HG03469 (cell line): ENCODE measurements at regions not wholly inside any gene's neighbourhood (a gene's known extent, or its start where the extent isn't known, plus 50 kb on each side); places are given as distances from the start of the nearest gene placed in this dataset.
"Not testable (repeated sequence)": the region's sequence is repeated elsewhere in the genome, so short reads cannot be mapped to it uniquely, and the experiment has no call there.

ENCODE experiments used
- ATAC-seq: cut with Tn5 transposase; IDR thresholded peaks from one replicate; pipeline ENCODE4 v1.9.1; 2021; ENCODE audit warnings: mild to moderate bottlenecking, moderate library complexity, moderate number of reproducible peaks; ENCODE audit not compliant: unreplicated experiment

DNA sequence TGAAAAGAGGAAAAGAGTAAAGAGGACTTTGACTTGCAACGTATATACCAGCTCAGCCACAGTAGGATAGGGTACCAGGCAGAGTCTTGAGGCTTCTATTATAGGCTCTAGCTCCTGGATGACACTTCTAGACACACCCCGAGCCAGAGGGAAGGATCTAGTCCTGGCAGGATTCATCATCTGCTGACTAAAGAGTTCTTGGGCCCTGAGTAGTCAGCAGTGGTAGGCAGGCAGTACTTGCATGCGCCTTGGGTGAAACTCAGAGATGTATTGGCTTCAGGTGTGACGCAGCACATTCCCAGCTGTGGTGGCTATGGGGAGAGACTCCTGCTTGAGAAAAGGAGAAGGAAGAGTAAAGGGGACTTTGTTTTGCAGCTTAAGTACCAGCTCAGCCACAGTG lies 162.3 kb upstream of the APP start:
- no peak for ATAC-seq

DNA sequence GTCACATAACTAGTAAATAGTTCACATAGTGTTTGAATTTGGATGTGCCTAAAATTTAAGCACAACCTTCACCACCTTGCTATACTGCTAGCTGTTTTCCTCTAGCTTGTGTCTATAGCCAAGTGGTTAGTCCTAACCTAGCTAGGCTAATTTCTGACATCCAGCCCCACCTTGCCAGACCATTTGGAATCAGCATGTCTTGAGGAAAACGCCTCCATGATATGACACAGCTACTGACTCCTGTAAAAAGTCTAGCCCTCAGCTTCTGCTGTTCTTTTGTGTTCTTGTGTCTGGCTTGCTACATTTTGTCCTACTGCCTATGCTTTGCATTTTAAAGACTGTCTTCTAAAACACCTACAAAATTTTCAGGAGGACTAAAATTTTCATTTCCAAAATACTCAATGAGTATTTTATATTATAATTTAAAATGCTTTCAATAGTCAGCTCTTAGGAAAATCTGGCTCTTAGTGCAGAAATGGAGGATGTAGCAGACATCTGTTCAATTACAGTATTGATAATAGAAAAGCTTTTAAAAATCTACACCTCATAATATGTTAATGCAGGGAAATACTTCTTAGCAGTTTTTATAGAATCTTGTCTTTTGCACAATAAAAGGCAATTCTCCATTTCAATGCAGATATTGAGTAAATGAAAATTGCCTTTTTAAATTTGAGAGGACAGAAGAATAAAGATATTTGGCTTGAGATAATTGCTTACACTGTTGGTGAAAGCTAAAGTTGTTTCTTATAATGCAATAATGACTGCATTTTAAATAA lies 160.8 kb upstream of the APP start:
- no peak for ATAC-seq

DNA sequence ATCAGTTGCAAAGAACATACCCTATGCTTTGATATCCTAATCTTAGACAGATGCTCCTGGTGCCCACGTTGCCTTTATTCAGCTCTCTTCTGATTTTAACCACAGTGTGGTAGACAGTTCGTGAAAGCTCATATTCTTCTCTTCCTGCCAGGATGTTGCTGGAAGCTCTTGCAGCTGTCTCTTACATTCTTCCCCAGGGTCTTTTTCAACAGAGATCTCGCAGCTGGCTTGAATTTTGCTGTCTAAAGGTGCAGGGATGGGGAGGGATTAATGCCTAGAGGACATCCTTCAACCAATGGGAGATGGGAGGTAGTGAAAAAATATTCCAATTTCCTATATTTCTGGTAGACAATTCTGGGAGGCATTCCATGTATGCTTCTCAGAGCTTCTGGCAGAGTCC lies 150.0 kb upstream of the APP start:
- ATAC-seq = no peak

DNA sequence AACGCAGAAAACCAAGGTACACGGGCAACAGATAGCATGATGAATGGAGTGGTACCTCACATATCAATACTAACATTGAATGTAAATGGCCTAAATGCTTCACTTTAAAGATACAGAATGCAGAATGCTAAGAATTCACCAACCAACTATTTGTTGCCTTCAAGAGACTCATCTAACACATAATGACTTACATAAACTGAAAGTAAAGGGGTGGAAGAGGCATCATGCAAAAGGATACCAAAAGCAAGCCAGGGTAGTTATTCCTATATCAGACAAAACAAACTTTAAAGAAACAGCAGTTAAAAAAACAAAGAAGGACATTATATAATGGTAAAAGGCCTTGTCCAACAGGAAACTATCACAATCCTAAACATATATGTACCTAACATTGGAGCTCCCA lies 137.1 kb upstream of the APP start:
- ATAC-seq = no peak

DNA sequence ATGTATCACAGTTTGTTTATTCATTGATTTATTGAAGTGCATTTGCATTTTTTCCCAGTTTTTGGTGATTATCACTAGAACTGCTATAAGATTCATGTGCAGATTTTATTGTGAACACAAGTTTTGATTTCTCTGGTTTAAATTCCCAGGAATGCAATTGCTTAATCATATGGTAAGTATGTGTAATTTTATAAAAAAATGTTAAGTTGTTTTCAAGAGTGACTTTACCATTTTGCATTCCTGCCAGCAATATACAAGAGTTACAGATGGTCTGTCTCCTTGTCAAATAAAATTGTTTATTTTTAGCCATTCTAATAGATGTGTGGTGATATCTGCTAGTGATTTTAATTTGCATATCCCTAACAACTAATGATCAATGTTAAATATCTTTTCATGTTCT lies 127.3 kb upstream of the APP start:
- ATAC-seq = no peak

DNA sequence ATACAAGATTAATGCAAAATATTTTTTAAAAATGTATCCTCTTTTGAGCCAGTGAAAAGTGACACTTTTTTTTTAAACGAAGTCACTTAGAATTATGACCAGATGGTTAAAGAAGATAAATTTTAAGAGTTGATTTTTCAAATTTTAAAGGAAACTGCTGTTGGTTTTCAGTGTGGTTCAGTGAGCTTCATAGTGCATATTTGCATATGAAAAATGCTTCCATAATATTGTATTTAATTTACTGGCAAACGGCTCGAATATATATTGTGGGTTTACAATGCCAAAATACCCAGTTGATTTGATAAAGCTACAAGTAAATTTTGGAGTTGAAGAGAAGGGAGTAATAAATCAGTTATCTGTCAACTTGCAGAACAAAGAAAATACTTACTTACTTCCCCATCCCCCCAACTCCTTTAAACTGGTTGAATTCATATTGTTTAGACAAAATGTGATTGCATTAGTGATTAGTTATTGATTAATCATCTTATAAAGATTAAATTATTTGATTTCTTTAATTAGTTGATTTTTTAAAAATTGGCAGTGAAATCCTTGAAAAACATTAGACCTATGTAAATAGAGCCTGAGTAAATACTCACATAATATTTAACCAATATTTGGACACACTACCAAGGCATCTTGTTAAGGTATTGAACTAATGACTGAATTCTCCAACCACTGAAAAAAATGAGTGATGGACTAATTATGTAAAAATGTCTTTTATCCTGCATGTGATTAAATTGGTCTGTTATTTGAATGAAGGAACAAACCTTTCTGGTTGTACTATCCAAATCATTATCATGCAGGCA lies 122.8 kb upstream of the APP start:
- ATAC-seq = no peak

DNA sequence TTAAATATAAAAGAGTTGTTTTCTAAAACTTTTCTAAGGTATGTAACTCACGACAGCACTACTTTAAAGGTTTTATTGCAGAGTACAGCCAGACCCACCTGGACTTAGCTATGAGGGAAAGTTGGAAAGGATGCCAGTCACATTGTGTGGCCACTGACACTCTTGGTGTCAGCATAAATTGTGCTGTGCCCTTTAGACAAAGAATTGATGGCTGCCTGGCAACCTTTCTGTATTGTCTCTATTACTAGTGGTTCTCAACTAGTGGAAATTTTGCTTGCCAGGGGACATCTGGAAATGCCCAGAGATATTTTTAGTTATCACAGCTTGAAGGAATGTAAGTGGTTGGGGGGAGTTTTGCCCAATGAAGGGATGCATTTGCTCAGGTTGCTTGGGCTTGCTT lies 117.5 kb upstream of the APP start:
- ATAC-seq = no peak

DNA sequence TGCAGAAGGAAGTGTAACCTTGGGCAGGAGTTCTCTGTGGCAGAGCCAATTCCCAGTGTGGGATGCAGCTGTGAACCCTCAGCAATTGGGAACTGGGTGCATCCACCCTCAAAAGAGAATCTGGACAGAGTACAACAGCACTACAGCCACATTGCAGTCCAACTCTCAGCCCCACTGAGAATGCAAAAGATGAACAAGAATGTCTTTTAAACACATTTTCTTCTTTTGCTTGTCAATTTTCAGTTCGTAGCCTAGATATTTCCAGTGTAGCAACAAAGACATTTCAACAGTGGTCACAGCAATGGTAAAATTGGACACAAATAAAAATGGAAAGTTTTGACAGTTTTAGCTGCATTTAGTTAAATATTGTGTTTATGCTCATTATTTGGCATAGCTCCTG lies 114.0 kb upstream of the APP start:
- ATAC-seq = no peak

DNA sequence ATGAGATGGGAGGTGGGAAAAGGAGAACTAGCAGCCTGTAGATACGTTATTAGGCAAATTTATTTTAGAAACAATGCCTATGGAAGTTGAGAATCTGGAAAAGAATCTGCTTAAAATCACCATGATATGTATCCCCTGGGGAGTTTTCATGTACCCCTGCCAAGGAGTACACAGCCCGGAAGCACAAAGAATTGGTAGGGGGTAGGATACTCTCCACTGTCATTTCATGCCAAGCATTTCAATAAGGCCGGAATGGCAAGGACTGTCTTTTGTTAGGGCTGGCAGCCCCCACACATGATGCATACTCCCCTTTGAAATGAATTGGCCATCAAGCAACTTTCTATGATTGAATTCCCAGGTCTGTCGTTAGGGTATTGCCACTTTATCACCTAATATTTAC lies 111.5 kb upstream of the APP start:
- ATAC-seq = no peak

DNA sequence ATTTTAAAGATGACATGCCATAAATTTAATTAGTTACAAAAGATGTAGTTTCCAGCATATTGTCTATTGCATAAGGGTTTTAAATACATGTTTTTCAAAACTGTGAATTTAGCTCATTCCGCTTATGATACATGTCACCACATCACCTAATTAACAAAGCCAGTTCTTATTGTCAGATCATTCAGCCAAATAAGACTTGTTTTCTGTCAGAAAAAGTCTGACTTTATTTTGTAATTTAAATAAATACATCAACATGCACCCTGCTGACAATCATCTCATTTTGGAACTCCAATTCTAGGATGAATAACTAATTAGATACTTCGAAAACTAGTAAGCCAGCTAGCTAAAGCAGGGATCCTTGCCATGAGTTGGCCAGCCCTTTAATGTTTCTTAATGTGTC lies 110.9 kb upstream of the APP start:
- no peak for ATAC-seq

DNA sequence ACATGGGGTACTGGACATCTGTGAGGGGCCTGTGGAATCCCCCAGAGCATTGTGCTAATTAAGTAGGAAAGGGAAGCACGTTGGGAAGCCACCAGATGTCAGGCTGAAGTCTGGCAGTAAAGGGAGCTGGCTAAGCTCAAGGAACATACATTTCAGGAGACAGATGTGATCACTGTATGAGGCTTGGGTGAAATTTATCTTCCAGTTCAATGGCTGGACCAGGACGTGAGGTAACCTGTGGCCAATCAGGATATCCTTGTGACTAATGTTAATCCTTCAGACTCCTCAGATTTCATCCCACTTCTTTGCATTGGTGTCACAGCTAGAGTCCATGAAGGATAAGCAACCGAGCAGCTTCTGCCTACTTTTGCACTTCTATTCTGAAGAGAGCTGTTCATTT lies 110.2 kb upstream of the APP start:
- ATAC-seq = no peak

DNA sequence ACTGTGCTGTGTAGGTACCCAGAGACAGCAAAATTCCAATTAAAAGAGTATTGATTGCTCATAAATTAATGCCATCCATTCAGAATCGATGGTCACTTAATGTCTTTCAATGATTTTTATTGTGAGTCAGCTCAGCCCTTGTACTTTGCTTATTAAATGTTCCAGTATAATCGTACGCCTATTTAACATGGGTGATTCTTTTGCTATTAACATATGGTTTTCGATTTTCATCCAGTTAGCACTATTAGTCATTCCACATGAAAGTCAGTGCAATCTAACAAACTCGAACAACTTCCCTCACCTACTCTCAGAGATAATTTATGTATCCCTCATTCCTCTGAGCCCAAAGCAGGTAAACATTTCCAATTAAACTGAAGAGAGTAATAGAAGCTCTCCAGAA lies 109.6 kb upstream of the APP start:
- no peak for ATAC-seq

DNA sequence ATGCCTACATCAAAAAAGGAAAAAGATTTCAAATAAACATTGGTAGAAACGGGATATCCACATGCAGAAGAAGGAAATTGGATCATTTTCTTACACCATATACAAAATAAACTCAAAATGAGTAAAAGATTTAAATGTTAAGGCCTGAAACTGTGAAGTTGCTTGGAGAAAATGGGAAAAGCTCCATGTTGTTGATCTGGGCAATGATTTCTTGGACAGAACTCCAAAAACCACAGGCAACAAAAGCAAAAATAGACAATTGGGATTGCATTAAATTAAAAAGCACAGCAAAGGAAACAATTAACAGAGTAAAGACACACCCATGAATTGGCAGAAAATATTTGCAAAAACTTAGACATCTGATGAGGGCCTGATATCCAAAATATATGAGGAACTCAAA lies 105.2 kb upstream of the APP start:
- no peak for ATAC-seq

DNA sequence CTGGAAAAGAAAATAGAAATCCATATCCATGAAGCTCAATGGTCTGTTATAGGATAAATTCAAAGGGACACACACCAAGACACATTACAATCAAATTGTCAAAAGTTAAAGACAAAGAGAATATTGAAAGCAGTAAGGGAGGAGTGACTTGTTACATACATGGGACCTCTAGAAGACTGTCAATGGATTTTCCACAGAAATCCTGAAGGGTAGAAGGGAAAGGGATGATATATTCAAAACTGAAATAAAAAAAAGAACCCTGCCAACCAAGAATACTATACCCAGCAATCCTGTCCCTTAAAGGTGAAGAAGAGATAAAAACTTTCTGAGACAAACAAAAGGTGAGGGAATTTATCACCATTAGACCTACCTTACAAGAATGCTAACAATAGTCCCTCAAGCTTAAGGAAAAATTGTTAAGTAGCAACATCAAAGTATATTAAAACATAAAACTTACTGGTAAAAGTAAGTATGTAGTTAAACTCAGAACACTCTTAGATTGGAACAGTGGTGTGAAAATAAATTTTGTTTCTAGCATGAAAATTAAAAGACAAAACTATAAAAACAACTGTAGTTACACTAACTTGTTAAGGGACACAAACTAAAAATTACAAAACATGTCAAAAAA lies 103.2 kb upstream of the APP start:
- no peak for ATAC-seq

DNA sequence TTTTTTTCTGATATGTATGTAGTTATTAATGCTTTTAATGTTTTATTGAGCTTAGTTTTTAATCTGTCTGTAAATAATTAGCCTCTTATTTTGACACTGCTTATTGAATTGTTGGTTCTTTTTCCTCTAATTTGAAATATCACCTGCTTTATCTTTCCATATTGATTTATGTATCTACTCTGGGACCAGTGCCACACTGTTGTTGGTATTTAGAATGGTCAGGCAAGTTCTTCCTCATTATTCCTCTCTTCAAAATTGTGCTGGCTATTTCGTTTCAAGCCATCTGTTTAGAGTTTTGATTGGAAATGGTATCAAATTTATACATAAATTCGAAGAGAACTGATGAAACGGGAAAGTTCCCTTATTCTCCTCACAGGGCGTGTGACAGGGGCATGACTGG lies 96.8 kb upstream of the APP start:
- ATAC-seq = no peak

DNA sequence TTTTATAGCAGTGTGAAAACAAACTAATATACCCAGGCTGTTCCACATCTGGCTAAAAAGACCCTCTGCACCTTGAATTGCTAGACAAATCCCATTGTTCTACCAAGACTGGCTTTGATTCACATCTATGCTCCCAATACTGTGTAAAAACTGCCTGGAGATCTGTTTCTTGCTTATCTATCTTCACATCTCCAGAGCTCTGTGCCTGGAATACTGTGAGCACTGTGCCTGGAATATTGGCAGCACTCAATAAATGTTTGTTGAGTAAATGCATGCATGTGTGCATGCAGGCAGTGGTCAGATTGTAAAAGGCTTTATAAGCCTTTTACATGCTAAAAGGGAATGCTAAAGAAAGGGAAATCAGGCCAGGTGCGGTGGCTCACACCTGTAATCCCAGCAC lies 75.5 kb upstream of the APP start:
- ATAC-seq = no peak

DNA sequence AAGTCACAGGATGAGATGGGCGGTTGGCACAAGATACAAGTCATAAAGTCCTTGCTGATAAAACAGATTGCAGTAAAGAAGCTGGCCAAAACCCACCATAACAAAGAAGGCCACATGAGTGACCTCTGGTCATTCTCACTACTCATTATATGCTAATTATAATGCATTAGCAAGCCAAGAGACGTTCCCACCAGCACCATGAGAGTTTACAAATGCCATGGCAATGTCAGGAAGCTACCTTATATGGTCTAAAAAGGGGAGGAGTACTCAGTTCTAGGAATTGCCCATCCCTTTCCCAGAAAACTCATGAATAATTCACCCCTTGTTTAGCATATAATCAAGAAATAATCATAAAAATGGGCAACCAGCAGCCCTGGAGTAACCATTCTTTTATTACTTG lies 74.9 kb upstream of the APP start:
- ATAC-seq = no peak

DNA sequence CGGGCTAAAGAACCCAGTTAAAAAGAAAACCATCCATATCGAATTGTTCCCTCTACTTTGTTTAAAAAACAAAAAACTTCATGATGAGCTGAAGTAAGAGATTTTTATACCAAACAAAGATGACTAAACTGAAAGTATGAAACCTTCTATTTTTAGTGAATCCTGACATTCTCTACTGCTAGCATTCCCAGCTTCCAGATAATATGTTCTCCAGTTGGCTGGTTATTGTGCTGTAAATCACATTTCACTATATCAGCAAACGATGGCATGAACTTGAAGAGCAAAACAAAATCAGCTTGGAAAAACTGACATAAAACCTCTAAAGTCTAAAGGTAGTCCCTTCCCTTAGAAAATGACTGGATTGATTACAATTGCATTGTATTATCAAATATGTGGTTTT lies 68.1 kb upstream of the APP start:
- ATAC-seq = no peak

DNA sequence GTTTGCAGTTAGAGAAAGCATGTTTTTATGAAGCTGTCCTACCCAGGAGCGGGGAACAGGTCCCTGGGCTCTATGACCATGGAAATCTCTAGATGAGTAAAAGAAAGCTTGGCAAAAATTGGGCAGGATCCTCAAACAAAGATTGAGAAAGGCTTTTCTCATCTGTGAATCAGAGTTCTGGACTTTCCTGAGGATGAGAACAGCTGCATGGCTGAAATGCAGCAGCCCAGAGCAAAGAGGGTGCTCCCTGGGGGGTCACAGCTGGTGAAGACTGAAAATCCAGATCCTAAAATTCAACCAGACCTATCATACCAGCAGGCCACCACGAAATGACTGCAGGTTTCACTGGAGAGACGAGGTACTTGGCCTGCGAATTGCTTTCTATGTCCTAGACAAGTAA lies 65.7 kb upstream of the APP start:
- ATAC-seq = no peak

DNA sequence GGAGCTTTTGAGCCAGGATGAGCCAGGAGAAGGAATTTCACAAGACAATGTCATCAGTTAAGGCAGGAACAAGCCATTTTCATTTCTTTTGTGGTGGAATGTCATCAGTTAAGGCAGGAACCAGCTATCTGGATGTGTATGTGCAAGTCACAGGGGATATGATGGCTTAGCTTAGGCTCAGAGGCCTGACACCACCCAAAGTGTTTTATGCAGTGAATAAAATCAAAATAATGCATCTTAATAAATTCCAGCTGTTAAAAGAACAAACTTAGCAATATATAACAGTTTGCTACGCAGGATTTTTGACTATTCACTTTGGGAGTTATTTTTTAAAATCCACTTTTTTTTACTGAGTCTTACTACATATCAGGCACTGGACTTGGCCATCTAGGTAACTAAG lies 62.7 kb upstream of the APP start:
- ATAC-seq = not testable (repeated sequence)

DNA sequence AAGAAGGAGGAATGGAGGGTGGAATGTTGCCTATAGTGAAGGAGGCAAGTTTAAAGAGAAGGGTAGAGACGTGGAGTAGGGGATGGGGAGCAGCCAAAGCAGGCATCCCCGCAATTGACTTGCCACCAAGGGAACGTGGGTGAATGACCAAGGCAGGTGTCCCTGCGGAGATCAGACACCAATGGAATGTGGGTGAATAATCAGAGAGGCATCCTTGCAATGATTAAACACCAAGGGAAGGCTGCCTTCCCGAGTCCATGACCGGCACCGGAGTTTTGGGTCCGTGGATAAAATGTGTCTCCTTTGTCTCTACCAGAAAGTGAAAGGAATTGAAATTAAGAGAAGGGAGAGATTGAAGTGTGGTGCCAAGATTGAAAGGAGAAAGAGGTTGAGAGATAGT lies 61.9 kb upstream of the APP start:
- ATAC-seq = not testable (repeated sequence)

DNA sequence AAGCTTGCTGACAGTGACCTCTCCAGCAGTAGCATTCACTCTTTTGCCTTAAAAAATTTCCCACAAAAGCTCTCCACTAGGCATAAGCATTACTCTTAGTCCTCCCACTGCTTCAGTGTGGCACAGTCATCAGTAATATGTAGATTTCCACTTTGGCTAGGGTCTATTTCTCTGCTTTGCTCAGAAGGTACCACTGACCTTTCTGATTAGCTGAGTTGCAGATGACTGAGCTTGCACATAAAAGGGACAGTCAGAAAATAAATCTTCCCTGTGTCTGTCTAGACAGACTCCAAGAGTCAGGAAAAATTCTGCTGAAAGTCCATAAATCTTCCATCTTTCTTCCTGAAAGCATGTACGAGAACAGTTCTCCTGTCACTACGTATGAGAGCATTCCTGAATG lies 56.6 kb upstream of the APP start:
- ATAC-seq = no peak
